ENCODE measurements at regions not wholly inside any gene's neighbourhood (a gene's known extent, or its start where the extent isn't known, plus 50 kb on each side); places are given as distances from the start of the nearest gene placed in this dataset.

GRCh38 chr5:120927950-120928530 lies 463.9 kb downstream of the PRR16 start:
- no peak for TF ChIP-seq CTCF (IDR thresholded peaks at IDR 0.05)
- TF ChIP-seq POLR2A (IDR thresholded peaks at IDR 0.05): no peak

Data from testis (tissue), 2 donors.